D341Med (cell line): ENCODE measurements at regions not wholly inside any gene's neighbourhood (a gene's known extent, or its start where the extent isn't known, plus 50 kb on each side); places are given as distances from the start of the nearest gene placed in this dataset.

Experiments
- DNase-seq: peaks from one replicate; pipeline ENCODE4 v3.0.0; 2012; ENCODE audit warnings: low spot score

- DNase-seq: no peak
These were observed 207.9 kb downstream of the NUAK1 start for GRCh38 chr12:105930557-105931503.

GRCh38 chr12:105931762-105932570, 206.8 kb downstream of the NUAK1 start:
- no peak for DNase-seq

- DNase-seq: no peak
These were observed 204.8 kb downstream of the NUAK1 start for GRCh38 chr12:105933671-105934665.

GRCh38 chr12:105935106-105935505, 203.6 kb downstream of the NUAK1 start:
- DNase-seq: no peak

GRCh38 chr12:105935981-105936380, 202.8 kb downstream of the NUAK1 start:
- DNase-seq: no peak

GRCh38 chr12:105936496-105936895, 202.3 kb downstream of the NUAK1 start:
- no peak for DNase-seq

- no peak for DNase-seq
These were observed 201.7 kb downstream of the NUAK1 start for GRCh38 chr12:105937009-105937408.

GRCh38 chr12:105939181-105939721, 199.5 kb downstream of the NUAK1 start:
- no peak for DNase-seq

GRCh38 chr12:105942281-105942680, 196.5 kb downstream of the NUAK1 start:
- no peak for DNase-seq

GRCh38 chr12:105943525-105943924, 195.2 kb downstream of the NUAK1 start:
- DNase-seq: no peak

- DNase-seq: no peak
These were observed 194.1 kb downstream of the NUAK1 start for GRCh38 chr12:105944628-105945027.

GRCh38 chr12:105945880-105946279, 192.9 kb downstream of the NUAK1 start:
- DNase-seq: no peak

- DNase-seq: no peak
These were observed 192.3 kb downstream of the NUAK1 start for GRCh38 chr12:105946493-105946901.

- DNase-seq: no peak
These were observed 190.8 kb downstream of the NUAK1 start for GRCh38 chr12:105947906-105948305.

GRCh38 chr12:105948331-105948730, 190.4 kb downstream of the NUAK1 start:
- DNase-seq: no peak

GRCh38 chr12:105949391-105949790, 189.4 kb downstream of the NUAK1 start:
- DNase-seq: no peak

- DNase-seq: no peak
These were observed 187.0 kb downstream of the NUAK1 start for GRCh38 chr12:105951732-105952131.

- no peak for DNase-seq
These were observed 183.5 kb downstream of the NUAK1 start for GRCh38 chr12:105954951-105955931.

GRCh38 chr12:105955976-105956375, 182.8 kb downstream of the NUAK1 start:
- no peak for DNase-seq
